ENCODE measurements at regions not wholly inside any gene's neighbourhood (a gene's known extent, or its start where the extent isn't known, plus 50 kb on each side); places are given as distances from the start of the nearest gene placed in this dataset.

- no peaks in the 10 kb centered on the region for H3K27me3 ChIP-seq (ENCODE audit: control insufficient read depth, insufficient read depth, low read length)
- no peak for DNase-seq (ENCODE audit: low read depth, low spot score)
- no peak overlapping the region for H3K27ac ChIP-seq (ENCODE audit: low read depth, low read length)
- no peaks in the 10 kb centered on the region for H3K9me3 ChIP-seq (ENCODE audit: control insufficient read depth, insufficient read depth, low read length)
- POLR2A ChIA-PET, result no interaction called here
- CTCF ChIA-PET, result no interaction called here
- no peak overlapping the region for H3K4me3 ChIP-seq (ENCODE audit: low read depth, low read length)
- no peak for TF ChIP-seq CTCF (IDR thresholded peaks at IDR 0.05; ENCODE audit: low read depth, low read length)
These were observed 333.3 kb upstream of the ZFP64 start for GRCh38 chr20:52524861-52525260.

GRCh38 chr20:52518735-52519134, 327.2 kb upstream of the ZFP64 start:
- Histone ChIP-seq H3K27me3 (ENCODE audit: control insufficient read depth, insufficient read depth, low read length) (no peaks in the 10 kb centered on the region), H3K27ac (ENCODE audit: low read depth, low read length) (no peak overlapping the region), H3K9me3 (ENCODE audit: control insufficient read depth, insufficient read depth, low read length) (no peaks in the 10 kb centered on the region), H3K4me3 (ENCODE audit: low read depth, low read length) (no peak overlapping the region)
- TF ChIP-seq CTCF (IDR thresholded peaks at IDR 0.05; ENCODE audit: low read depth, low read length), result no peak
- no peak for DNase-seq (ENCODE audit: low read depth, low spot score)
- POLR2A ChIA-PET, result no interaction called here
- CTCF ChIA-PET, result no interaction called here

GRCh38 chr20:52515877-52516276, 324.3 kb upstream of the ZFP64 start:
- DNase-seq (ENCODE audit: low read depth, low spot score), result no peak
- no peak overlapping the region for H3K4me3 ChIP-seq (ENCODE audit: low read depth, low read length)
- POLR2A ChIA-PET, result no interaction called here
- no peak for TF ChIP-seq CTCF (IDR thresholded peaks at IDR 0.05; ENCODE audit: low read depth, low read length)
- CTCF ChIA-PET, result interaction anchor here (1.0 kb wide), 1 partner anchor 18 kb away, joined by 3 read pairs; no protein-coding TSS in a partner anchor
- H3K27me3 ChIP-seq (ENCODE audit: control insufficient read depth, insufficient read depth, low read length), result no peaks in the 10 kb centered on the region
- H3K27ac ChIP-seq (ENCODE audit: low read depth, low read length), result no peak overlapping the region
- H3K9me3 ChIP-seq (ENCODE audit: control insufficient read depth, insufficient read depth, low read length), result no peaks in the 10 kb centered on the region

- ChIA-PET CTCF (no interaction called here), POLR2A (no interaction called here)
- H3K27ac ChIP-seq (ENCODE audit: low read depth, low read length), result no peak overlapping the region
- no peak for DNase-seq (ENCODE audit: low read depth, low spot score)
- no peak for TF ChIP-seq CTCF (IDR thresholded peaks at IDR 0.05; ENCODE audit: low read depth, low read length)
- no peaks in the 10 kb centered on the region for H3K9me3 ChIP-seq (ENCODE audit: control insufficient read depth, insufficient read depth, low read length)
- H3K27me3 ChIP-seq (ENCODE audit: control insufficient read depth, insufficient read depth, low read length), result no peaks in the 10 kb centered on the region
- no peak overlapping the region for H3K4me3 ChIP-seq (ENCODE audit: low read depth, low read length)
These were observed 308.6 kb upstream of the ZFP64 start for GRCh38 chr20:52500157-52500556.

GRCh38 chr20:52497731-52498130, 306.2 kb upstream of the ZFP64 start:
- Histone ChIP-seq H3K27ac (ENCODE audit: low read depth, low read length) (no peak overlapping the region), H3K4me3 (ENCODE audit: low read depth, low read length) (no peak overlapping the region), H3K27me3 (ENCODE audit: control insufficient read depth, insufficient read depth, low read length) (no peaks in the 10 kb centered on the region), H3K9me3 (ENCODE audit: control insufficient read depth, insufficient read depth, low read length) (no peaks in the 10 kb centered on the region)
- no peak for TF ChIP-seq CTCF (IDR thresholded peaks at IDR 0.05; ENCODE audit: low read depth, low read length)
- ChIA-PET POLR2A (no interaction called here), CTCF (interaction anchor here (1.0 kb wide), 1 partner anchor 18 kb away, joined by 3 read pairs; no protein-coding TSS in a partner anchor)
- DNase-seq (ENCODE audit: low read depth, low spot score), result no peak

Measured in AG04450 (cell line).